ENCODE measurements at regions not wholly inside any gene's neighbourhood (a gene's known extent, or its start where the extent isn't known, plus 50 kb on each side); places are given as distances from the start of the nearest gene placed in this dataset.
"Not testable (repeated sequence)": the region's sequence is repeated elsewhere in the genome, so short reads cannot be mapped to it uniquely, and the experiment has no call there.

DNA sequence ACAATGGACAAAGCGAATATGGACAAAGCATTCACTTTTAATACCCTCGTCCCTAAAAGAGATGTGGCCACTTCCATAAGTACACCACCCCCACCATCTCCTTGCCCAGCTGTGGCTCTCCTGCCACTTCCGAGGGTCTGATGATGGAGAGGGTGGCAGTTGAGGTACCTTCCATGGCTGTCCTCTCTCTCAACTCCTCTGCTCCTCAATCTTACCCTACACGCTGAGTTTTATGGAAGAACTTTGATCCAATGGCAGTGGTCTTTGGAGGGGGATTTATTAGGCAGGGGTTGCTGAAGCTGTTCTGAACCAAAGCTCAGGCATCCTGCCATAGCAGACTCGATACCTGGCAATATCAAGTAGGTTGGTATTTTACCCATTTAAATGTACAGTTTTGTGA, 413.0 kb downstream of the TSHZ3 start:
- DNase-seq: no peak

DNA sequence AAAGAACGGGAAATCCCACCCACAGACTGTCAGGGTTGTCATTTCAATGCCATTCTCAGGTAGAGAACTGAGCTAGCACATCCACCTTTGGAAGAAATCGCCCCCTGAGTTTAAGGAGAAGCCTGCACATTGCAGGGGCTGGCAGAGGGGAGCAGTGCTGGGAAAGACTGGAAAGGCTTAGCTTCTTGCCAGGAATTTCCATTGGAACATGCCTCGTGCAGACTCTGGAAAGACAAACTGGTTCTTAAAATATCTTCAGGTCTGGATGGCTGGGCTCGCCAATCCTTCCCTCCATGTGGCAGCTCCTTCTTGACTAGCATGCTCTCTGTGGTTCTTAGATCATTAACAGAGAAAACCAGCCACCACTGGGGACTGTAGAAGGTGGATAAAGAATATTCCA, 414.1 kb downstream of the TSHZ3 start:
- no peak for DNase-seq

DNA sequence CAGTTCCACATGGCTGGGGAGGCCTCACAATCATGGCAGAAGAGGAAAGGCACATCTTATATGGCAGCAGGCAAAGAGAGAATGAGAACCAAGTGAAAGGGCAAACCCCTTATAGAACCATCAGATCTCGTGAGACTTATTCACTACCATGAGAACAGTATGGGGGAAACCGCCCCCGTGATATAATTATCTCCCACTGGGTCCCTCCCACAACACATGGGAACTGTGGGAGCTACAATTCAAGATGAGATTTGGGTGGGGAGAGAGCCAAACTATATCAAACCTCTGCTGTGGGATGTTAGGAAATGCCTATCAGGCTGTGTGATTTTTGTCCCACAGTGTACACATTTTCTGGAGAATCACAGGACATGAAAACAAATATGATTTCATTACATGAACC, 415.8 kb downstream of the TSHZ3 start:
- DNase-seq: not testable (repeated sequence)

DNA sequence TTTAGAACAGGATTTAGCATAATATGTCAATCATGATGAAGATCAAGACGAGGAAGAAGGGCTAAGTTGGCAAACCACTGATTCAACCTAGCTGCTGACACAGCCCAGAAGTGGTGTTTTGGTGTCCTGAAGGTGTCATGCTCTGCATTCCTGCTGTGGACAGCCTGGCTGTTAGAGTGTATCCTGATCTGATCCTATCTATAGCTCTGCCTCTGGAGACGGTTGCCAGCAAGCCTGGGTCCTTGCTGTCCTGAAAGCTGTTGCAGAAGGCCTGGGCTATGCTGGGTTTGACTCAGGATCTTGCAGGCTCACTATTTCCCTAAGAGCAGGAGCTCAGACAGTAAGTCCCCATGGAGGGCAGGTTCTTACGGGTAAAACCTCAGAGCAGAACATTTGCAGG, 416.4 kb downstream of the TSHZ3 start:
- no peak for DNase-seq

DNA sequence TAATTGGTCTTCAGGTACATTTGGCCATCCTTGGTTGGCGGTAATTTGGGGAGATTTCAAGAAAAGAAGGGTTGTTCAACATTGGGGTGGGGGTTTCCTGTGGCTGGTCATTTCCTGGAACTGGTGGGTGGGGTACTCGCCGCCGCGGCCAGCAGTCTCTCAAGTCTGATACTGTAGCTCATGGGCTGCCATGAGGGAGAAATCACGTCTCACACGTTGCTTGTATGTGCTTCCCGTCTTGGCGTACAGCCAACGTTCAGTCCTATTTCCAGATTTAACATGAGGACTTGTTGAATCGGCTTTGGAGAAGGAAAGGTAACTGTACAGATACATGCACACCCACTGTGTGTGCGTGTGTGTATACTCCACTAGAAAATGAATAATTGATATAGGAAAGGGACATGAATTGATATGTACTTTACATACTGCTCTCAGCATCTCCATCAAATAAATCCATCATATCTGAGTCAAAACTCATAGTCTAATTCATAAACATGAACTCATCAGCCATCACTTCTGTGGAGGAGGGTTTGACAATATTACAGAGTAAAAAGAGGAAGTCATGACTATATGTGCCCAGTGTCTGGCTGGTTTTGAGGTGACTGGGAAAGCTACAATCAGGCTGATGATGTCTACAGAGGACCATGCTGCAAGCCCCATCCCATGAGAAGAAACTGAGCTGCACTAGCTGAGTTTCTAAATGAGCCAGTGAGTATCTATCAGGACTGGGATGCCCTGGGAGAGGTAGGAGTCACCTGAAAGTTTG, 418.1 kb downstream of the TSHZ3 start:
- DNase-seq: no peak

DNA sequence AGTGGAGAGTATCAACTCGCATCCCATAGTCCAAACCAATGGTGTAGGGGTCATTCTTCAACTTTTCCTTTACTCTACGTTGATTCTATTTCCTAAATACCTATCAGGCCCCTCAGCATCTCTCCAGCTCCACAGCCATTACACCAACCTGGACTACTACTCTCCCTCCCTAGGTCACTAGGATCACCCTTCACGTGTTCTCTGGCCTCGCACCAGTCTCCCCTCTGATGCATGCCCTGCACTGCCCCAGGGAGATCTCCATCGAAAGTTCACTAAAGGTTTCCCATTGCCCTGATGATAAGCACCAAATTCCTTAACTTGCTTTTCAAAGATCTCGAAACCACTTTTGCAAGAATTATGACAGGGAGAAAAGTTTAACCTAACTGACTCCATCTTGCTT, 421.5 kb downstream of the TSHZ3 start:
- DNase-seq: no peak

DNA sequence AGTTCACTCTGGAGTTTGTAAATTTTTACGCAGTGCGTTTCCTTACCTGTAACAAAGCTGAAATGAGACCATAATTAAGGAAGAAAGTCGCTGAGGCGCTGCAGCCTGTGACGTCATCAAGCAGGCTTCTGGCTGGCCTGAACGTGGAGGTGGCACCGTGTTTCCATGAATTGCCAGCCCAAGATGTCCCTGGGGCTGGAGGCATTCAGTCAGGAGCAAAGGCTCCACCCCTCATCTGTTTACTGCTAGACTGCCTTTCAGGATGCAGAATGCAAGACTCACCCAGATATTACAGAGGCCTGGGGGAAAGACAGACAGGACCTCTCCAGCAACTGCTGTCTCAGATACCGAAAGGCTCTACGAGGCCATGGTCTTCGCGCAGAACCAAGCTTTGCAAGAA, 424.6 kb downstream of the TSHZ3 start:
- DNase-seq: no peak

DNA sequence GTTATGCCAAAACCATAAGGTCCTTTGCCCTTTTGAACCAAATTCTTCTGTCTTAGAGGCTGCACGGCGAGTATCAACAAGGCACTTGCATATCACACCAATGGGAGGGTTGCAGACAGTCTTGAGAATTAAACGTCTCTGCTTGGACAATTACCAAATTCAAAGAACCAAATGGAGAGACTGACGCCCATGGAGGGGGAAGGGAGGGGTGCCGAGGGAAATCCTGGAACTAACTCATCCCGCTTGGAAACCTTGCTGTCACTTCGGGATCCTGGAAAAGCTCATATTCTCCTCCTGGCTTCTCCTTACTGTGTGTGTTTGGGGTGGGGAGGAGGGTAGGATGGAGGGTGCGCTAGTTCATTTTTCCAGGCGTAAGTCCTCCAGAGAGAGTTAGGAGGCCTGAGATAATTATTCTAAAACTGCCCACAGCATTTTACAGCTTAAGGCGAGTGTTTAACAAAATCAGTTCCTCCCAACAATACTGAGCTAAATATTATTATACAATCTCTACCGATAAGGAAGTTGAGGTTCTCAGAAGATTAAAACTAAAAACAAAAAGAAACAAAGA, 425.1 kb downstream of the TSHZ3 start:
- no peak for DNase-seq

DNA sequence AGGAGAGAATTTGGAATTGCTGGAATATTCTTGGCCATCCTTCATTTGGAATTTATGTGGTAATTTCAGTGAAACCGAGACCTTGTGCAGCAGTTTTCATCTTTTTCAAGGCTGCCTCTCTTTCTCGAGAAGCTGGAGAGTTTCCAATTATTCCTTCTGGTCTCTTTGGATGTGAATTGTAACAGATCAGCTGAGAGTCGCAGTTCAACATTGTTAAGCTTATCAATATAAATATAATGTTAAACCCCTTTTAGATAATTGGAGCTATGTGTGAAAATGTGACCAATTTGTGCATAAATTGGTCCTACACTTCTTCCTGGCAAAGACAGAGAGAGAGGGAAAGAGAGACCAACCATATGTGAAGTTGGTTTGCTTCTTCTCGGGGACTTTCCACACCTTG, 425.6 kb downstream of the TSHZ3 start:
- DNase-seq: no peak

DNA sequence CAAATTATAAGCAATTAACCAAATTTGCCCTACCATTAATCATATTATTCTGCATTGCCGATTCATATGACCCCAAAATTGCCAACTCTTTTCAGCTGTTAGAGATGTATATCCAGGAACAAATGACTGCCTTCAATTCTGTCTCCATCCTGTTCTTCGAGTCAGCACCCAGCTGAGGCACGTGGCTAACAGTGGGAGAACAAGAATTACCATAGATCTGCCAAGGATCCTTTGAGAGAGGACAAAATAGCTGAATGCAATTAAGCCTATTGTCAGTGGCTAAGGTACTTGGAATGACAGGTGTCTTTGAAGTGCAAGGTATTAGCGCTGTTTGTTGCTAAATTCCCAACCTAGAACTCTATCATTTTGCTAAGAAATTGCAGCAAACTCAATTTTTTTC, 426.1 kb downstream of the TSHZ3 start:
- DNase-seq: no peak

DNA sequence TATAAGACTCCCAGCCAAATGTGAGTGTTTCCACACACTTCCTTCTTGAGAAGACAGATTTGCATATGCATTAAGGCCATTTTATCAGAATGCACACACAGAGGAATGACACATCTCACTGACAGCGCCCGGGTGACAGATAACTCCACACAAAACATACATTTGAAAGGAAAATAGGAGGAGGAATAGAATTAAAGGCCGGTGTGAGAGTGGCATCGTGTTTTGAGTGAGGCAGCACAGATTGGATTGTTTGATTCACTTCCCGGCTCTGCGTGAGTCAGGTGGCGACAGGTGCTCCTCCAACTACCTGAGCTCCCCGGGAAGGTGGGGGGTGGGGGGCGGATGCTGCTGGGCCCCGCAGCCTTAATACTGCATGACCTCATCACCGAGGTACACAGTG, 429.0 kb downstream of the TSHZ3 start:
- no peak for DNase-seq

DNA sequence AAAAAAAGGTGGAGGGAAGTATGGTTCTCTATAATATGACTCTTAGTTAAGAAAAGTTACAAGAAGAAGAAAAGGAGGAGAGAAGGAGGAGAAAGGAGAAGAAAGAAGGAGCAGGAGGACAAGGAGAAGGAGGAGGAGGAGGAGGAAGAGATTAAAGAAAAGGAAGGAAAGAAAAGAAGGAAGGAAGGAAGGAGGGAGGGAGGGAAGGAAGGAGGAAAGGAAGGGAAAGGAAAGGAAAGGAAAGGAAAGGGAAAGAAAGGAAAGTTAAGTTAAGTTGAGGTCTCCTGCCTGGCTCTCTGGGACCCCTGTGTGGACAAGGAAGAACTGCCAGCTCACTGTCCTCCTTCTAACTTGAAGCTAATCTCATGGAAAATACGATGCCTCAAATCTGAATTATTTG, 429.5 kb downstream of the TSHZ3 start:
- DNase-seq: no peak

DNA sequence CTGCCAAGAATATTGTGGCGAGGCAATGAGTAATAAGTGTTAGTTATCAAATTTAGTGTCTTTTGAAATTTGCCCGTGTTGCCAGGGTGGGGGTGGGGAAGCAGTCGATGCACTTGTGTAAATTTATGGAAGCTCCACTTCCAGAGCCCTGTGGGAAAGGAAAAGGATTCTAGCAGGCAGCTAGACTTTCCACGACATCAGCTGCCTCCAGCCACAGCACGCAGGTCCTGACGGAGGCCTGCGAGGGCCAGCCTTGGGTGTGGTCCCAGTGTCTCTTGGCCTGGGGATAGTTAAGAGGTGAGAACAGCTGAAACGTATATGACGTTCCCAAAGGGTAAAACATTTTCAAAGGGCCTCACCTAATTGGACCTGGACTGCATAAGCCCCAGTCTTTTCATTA, 433.0 kb downstream of the TSHZ3 start:
- DNase-seq: no peak

DNA sequence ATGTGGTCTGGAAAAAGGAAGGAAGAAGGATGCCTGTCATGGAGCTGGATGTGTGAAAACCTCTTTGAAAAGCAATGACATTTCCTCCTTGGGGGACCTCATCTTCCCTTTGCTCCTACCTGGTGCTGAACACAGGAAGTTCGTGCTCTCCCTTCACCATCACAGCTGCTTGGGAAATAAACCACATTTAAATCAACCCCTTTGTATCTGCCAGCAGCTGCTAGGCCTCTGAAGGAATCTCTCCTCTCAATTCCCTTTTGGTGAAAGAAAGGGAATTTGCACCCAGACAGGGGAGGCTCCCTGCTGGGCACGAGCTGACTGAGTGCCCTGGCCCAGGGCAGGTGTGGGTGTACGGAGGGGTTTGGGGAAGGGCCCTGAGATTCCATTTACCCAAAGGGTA, 437.7 kb downstream of the TSHZ3 start:
- no peak for DNase-seq

DNA sequence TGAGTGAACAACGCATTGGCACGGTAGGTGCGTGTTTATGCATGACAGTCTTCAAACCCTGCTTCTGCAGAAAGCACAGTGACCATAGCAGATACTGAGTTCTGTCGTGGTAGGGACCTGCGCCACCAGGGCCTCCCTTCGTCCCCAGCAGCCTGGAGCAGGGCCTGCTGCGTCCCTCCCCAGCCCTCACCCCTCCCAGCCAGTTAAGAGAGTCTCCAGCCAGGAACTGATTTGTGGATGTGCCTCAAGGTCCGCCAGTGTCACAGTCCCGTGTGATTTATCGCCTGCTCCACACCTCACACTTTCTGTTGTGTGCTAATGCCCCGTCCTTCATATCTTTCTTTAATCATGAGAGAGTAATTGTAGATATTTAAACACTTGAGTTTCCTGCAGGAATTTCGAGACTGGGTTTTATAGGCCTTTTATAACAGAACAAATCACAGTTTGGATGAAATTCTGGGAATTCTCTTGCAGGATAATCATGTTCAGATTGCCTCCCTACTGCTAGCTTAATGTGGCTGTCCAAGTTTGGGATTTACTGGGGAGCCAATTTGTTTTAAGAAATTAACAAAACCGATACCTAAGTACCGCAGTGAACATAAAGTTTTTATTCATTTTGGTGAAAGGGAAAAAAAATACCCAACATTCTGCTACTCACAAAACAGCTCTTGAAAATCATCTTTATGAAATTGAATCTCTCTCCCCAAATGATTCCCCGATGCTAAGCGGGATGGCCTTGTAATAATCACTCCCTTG, 438.6 kb downstream of the TSHZ3 start:
- DNase-seq: no peak

DNA sequence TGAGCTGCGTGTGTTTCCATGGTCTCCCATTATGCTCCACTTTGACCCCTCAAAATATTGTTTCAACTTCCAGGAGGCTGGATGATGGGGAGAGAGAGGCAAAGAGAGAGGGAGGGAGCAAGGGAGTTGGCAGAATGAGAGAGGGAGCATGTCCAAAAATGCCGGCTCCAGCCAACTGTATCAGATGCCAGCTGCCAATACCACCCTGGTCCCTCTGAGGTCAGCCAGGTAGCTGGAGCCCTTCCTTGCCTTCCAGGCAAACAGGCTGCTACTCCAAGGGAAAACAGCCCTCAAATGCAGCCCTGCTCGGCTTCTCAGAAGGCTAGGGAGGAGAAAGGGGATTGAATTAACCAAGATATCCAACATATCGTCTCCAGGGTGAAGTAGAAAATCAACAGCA, 440.0 kb downstream of the TSHZ3 start:
- no peak for DNase-seq

DNA sequence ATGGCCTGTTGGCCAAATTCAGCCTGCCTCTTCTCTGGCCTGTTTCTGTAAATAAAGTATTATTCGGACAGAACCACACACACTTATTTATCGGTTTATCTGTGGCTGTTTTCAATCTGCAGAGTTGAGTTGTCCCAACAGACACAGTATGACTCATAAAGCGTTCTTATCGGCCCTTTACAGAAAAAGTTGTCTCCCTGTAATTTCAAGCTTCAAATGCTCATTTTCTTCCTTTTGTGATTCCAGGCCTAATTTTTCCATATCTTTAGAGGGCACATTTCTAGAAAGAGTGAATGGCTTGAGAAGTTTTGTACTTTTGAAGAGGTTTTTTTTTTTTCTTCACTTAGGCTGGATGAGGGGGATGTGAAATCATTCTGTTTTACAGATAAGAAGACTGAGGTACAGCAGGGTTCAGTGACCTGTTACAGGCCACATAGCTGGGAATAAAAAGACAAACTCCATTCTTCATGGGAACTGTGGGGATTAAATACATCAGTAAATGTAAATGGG, 440.9 kb downstream of the TSHZ3 start:
- no peak for DNase-seq

DNA sequence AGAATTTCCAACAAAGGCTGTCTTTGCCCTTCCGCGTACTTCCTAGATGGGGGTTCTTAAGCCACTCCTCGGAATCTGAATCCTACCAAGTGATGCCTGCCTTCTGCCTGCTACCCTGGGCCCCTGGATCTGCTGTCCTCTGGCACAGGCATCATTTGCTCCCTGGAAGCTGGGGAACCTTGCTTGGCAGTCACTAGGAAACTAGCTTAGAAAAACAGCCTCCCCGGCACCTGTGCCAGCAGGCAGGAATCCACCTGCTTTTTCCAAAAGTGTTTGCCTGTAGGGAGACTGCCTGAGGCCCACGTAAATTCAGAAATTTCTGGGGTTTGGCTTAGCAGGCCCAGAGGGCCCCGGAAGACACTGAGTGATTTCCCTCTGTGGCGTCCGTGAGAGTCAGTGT, 442.4 kb downstream of the TSHZ3 start:
- DNase-seq: no peak

DNA sequence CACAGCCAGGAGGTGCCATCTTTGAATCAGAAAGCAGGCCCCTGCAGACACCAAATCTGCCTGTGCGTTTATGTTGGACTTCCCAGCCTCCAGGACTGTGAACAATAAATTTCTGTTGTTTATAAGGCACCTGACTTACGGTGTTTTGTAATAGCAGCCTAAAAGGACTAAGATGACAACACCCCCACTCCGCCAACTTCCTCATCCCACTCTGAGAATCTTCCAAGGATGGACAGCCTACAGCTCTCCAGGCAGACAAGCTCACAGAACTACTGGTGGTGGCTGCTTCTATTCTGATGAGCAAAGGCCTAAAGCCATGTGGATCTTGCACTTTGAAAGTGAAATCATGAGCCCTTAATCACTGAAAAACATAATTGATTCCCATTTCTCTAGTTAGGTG, 449.2 kb downstream of the TSHZ3 start:
- DNase-seq: no peak

DNA sequence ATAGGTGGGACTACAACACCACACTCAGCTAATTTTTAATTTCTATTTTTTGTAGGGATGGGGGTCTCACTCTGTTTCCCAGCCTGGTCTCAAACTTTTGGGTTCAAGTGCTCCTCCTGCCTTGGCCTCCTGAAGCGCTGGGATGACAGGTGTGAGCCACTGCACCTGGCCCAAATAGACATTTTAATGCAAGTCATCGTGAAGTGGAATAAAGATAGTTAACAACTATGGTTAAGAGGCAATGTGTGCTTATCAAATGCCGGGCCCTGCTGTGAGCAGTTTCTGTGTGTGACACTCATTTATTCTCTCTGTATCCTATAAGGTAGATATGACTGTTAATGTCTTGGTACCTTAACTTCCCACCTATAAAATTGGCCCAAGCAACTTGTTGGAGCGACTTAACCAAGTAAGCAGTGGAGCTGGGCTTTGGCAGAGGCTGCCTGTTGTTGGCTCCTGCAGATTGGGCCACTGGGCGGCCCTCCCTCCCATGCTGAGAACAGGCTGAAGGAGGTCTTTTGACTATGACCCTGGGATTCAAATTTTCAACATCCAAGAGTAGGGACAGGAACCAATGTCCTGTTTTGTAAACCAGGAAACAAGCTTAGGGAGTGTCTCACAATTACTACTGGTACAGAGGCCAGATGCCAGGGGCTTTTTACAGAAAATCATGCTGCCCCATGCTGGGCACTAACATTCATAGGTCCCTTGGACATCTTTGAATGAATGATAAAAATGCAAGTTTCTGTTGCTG, 450.7 kb downstream of the TSHZ3 start:
- DNase-seq: no peak

DNA sequence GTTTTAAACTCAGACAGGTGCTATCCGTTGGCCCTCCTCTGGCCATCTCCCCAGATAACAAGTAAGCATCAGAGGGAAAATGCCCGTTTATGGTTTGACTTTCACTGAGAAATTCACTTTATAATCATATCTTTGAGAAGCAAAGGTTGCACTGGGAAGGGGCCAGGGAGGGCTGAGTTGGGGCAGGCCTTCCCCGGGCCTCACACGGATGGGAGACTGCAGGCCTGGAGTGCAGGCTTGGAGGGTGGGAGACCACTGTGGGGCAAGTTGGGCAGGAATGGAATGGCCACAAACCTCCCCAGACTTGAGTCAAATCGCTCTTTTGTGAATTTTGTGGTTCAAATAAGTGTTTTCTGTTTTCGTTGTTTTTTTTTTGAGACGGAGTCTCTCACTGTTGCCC, 451.7 kb downstream of the TSHZ3 start:
- no peak for DNase-seq

DNA sequence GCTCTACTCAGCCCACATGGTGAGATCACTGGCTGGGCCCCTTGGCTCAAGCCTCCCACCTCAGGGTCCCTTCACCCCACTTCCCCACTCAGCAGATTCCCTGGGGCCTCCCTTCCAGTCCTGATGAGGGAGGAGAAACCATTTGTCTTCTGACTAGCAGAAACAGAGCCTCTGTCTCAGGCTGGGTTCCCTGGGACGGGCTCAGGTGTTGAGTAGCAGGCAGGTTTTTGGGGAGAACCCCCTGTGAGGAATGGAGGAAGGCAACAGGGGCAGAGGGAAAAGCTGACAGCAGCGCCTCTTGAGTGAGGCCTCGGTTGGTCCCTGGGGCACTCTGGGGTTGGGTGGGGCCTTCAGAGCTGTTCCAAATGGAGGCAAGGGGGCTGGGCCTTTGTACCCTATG, 452.2 kb downstream of the TSHZ3 start:
- DNase-seq: no peak

DNA sequence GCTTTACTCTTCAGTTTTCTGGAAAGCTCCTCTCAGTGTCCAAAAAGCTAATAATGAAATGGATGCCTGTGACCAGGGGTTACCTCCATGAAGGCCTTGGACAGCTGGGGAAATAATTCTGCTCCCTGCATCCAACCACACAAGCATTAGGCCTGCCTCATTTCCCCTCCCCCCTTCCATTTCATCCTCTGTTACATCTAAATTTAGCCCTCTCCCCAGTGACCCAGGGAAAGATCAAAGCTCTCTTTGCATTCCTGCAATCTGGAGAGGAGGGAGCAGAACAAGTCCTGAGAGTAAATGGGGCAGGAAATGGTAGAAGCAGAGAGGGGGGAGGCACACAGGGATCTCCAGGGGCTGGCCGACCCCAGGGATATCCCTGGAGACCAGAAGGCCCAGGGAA, 452.7 kb downstream of the TSHZ3 start:
- no peak for DNase-seq

DNA sequence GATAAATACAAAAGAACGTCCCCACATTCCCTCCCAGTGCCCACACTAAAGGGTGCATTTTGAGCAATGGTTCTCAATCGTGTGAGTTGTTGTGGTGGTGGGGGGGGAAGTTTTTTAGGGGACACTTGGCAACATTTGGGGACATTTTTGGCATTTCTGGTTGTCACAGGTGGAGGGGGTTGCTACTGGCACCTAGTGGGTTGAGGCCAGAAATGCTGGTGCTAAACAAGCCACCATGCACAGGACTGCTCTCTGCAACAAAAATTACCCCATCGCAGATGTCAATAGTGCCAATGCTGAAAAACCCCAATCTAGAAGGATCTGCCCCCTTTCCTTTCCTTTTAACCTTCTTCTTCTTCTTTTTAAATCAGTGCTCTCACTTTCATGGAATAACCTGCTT, 453.3 kb downstream of the TSHZ3 start:
- no peak for DNase-seq
